ENCODE measurements at regions not wholly inside any gene's neighbourhood (a gene's known extent, or its start where the extent isn't known, plus 50 kb on each side); places are given as distances from the start of the nearest gene placed in this dataset.

GRCh38 chr7:13016036-13016581 is 328.7 kb downstream of the ARL4A start:
- POLR2A ChIA-PET (ENCODE audit: unreplicated experiment), result no interaction called here
- no peaks in the 10 kb centered on the region for H3K36me3 ChIP-seq (ENCODE audit: low read depth)
- peaks cover 10% of the 10 kb centered on the region for H3F3A ChIP-seq (ENCODE audit: insufficient read depth, low read depth)
- CTCF ChIA-PET, result no interaction called here
- no peak overlapping the region for H3K27ac ChIP-seq
- no TSS peak for BruUV-seq (replicated peaks)
- H3K4me2 ChIP-seq, result no peak overlapping the region
- no peak for DNase-seq
- no peaks in the 10 kb centered on the region for H4K20me1 ChIP-seq (ENCODE audit: insufficient read depth)
- no peak overlapping the region for H3K4me3 ChIP-seq
- H3K9me3 ChIP-seq (ENCODE audit: insufficient read depth, low read depth), result no peaks in the 10 kb centered on the region
- H3K4me1 ChIP-seq (replicated peaks; ENCODE audit: insufficient read depth), result peaks cover 16% of the 10 kb centered on the region
- TF ChIP-seq EZH2 (IDR thresholded peaks at IDR 0.05; ENCODE audit: low read depth) (no peak), CTCF (conservative IDR thresholded peaks at IDR 0.05) (no peak)
- H3K9me2 ChIP-seq (ENCODE audit: insufficient read depth), result no peaks in the 10 kb centered on the region
- no peak overlapping the region for H2AFZ ChIP-seq
- H3K79me2 ChIP-seq (ENCODE audit: low read depth), result no peaks in the 10 kb centered on the region
- intact Hi-C loops (cut with micrococcal nuclease; ENCODE audit: unreplicated experiment), result loop anchor here (2.0 to 10.0 kb wide), 3 partner anchors 211 to 491 kb away; partner anchors contain the start of gene ARL4A
- no peaks in the 10 kb centered on the region for H3K27me3 ChIP-seq (ENCODE audit: insufficient read depth, low read depth)

GRCh38 chr7:13016592-13017332 is 329.3 kb downstream of the ARL4A start:
- H3K9me3 ChIP-seq (ENCODE audit: insufficient read depth, low read depth), result no peaks in the 10 kb centered on the region
- peak overlapping the region; percentile 64; the same call in 1 of the 2 replicates for H2AFZ ChIP-seq
- peak overlapping the region; percentile 19; the same call in 1 of the 2 replicates for H3K4me3 ChIP-seq
- DNase-seq, result no peak
- TF ChIP-seq EZH2 (IDR thresholded peaks at IDR 0.05; ENCODE audit: low read depth), result no peak
- no peak for TF ChIP-seq CTCF (conservative IDR thresholded peaks at IDR 0.05)
- H3K79me2 ChIP-seq (ENCODE audit: low read depth), result no peaks in the 10 kb centered on the region
- intact Hi-C loops (cut with micrococcal nuclease; ENCODE audit: unreplicated experiment), result loop anchor here (2.0 to 10.0 kb wide), 3 partner anchors 212 to 492 kb away; partner anchors contain the start of gene ARL4A
- peaks cover 10% of the 10 kb centered on the region for H3F3A ChIP-seq (ENCODE audit: insufficient read depth, low read depth)
- POLR2A ChIA-PET (ENCODE audit: unreplicated experiment), result no interaction called here
- CTCF ChIA-PET, result interaction anchor here (0.6 kb wide), 1 partner anchor 2000 kb away, joined by 5 read pairs; no protein-coding TSS in a partner anchor
- no TSS peak for BruUV-seq (replicated peaks)
- peaks cover 16% of the 10 kb centered on the region for H3K4me1 ChIP-seq (replicated peaks; ENCODE audit: insufficient read depth)
- peak overlapping the region; percentile 19; the same call in 1 of the 2 replicates for H3K27ac ChIP-seq
- H3K9me2 ChIP-seq (ENCODE audit: insufficient read depth), result no peaks in the 10 kb centered on the region
- H3K27me3 ChIP-seq (ENCODE audit: insufficient read depth, low read depth), result no peaks in the 10 kb centered on the region
- H4K20me1 ChIP-seq (ENCODE audit: insufficient read depth), result no peaks in the 10 kb centered on the region
- H3K36me3 ChIP-seq (ENCODE audit: low read depth), result no peaks in the 10 kb centered on the region
- peak overlapping the region; percentile 66 for H3K4me2 ChIP-seq

- Histone ChIP-seq H3K4me1 (replicated peaks; ENCODE audit: insufficient read depth) (peaks cover 16% of the 10 kb centered on the region), H3K79me2 (ENCODE audit: low read depth) (no peaks in the 10 kb centered on the region), H3K27ac (peak overlapping the region; percentile 19), H3K27me3 (ENCODE audit: insufficient read depth, low read depth) (no peaks in the 10 kb centered on the region), H3K36me3 (ENCODE audit: low read depth) (no peaks in the 10 kb centered on the region), H3K4me2 (peak overlapping the region; percentile 66), H2AFZ (peak overlapping the region; percentile 64), H3K9me3 (ENCODE audit: insufficient read depth, low read depth) (no peaks in the 10 kb centered on the region), H3K4me3 (peak overlapping the region; percentile 19; the same call in 1 of the 2 replicates), H3F3A (ENCODE audit: insufficient read depth, low read depth) (peaks cover 10% of the 10 kb centered on the region), H4K20me1 (ENCODE audit: insufficient read depth) (no peaks in the 10 kb centered on the region), H3K9me2 (ENCODE audit: insufficient read depth) (no peaks in the 10 kb centered on the region)
- peak; percentile 23 to 68 for DNase-seq
- CTCF ChIA-PET, result no interaction called here
- intact Hi-C loops (cut with micrococcal nuclease; ENCODE audit: unreplicated experiment), result loop anchor here (2.0 to 10.0 kb wide), 3 partner anchors 213 to 493 kb away; partner anchors contain the start of gene ARL4A
- BruUV-seq (replicated peaks), result no TSS peak
- TF ChIP-seq EZH2 (IDR thresholded peaks at IDR 0.05; ENCODE audit: low read depth) (no peak), CTCF (conservative IDR thresholded peaks at IDR 0.05) (no peak)
- POLR2A ChIA-PET (ENCODE audit: unreplicated experiment), result no interaction called here
Observed at GRCh38 chr7:13017333-13017857, 330.0 kb downstream of the ARL4A start.

Measured in PC-9 (cell line).